DLD1 (cell line): ENCODE measurements at regions not wholly inside any gene's neighbourhood (a gene's known extent, or its start where the extent isn't known, plus 50 kb on each side); places are given as distances from the start of the nearest gene placed in this dataset.

Experiments used
- in situ Hi-C: cut with HindIII; loops from 2 replicates; pipeline ENCODE4 v1.10.0; 2017; ENCODE audit warnings: low sequenced_read_pairs

GRCh38 chr3:192080336-192080735 is 619.4 kb downstream of the PYDC2 start:
- in situ Hi-C loops = no loop called here

GRCh38 chr3:192082730-192083660 is 622.0 kb downstream of the PYDC2 start:
- in situ Hi-C loops = no loop called here
